Left ventricle myocardium inferior (tissue), 1 donor: ENCODE measurements at regions not wholly inside any gene's neighbourhood (a gene's known extent, or its start where the extent isn't known, plus 50 kb on each side); places are given as distances from the start of the nearest gene placed in this dataset.

Experiments
- DNase-seq: peaks from one replicate; pipeline ENCODE4 v3.0.0-alpha.2; 2020
- H3K27ac ChIP-seq: fragments of 200-600 bp; replicated peaks from 2 replicates; pipeline ENCODE4 v1.8.0; 2021
- H3K27me3 ChIP-seq: fragments of 200-600 bp; 2 replicates; pipeline ENCODE4 v1.8.0; 2021; ENCODE audit warnings: low read depth
- H3K36me3 ChIP-seq: fragments of 200-600 bp; 2 replicates; pipeline ENCODE4 v1.8.0; 2021
- H3K4me1 ChIP-seq: fragments of 200-600 bp; 2 replicates; pipeline ENCODE4 v1.8.0; 2021
- H3K4me3 ChIP-seq: fragments of 200-600 bp; 2 replicates; pipeline ENCODE4 v1.8.0; 2021; ENCODE audit warnings: mild to moderate bottlenecking, moderate library complexity
- H3K9me3 ChIP-seq: fragments of 200-600 bp; replicated peaks from 2 replicates; pipeline ENCODE4 v1.8.0; 2021
- CTCF ChIP-seq: fragments of 200-600 bp; IDR thresholded peaks from 2 replicates; pipeline ENCODE4 v1.8.0; 2021; ENCODE audit warnings: antibody characterized with exemption, mild to moderate bottlenecking, borderline replicate concordance
- intact Hi-C: fragments of 100-400 bp; cut with micrococcal nuclease; formaldehyde crosslinking; loops from one replicate; pipeline ENCODE4 v1.11.0; 2022
- donor health status: DM: no; HTN: yes; CAD: no; lungs with severe emphysema.

- DNase-seq = peak; percentile 18
- H3K9me3 ChIP-seq = peaks cover 10% of the 10 kb centered on the region
- intact Hi-C loops = no loop called here
- peaks cover 25% of the 10 kb centered on the region for H3K4me1 ChIP-seq
- no peak for TF ChIP-seq CTCF
- no peak overlapping the region for H3K4me3 ChIP-seq
- H3K36me3 ChIP-seq = no peaks in the 10 kb centered on the region
- peak overlapping the region; percentile 78 for H3K27ac ChIP-seq
- no peaks in the 10 kb centered on the region for H3K27me3 ChIP-seq
Measured at GRCh38 chr9:13705918-13706317, 426.4 kb upstream of the MPDZ start.

DNA sequence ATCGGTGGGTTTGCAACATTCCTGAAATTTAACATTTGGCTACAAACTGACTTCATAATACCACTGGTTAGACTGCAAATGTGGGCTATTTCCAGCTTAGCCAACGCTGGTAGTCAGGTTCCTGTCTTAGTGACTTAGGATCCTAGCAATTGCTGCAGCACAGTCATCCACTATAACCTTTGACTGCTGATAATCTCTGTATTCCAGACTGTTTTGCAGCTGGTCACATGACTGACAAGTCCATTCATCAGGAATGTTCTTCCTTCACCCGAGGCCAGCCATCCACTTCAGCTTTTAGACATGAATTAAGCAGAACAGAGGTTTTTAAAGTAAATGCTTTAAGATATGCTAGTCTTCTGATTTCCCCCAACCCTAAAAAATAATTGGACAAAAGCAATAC is 425.9 kb upstream of the MPDZ start:
- Histone ChIP-seq H3K27ac (peak overlapping the region; percentile 78), H3K4me1 (peaks cover 25% of the 10 kb centered on the region), H3K4me3 (no peak overlapping the region), H3K9me3 (peaks cover 10% of the 10 kb centered on the region), H3K36me3 (no peaks in the 10 kb centered on the region), H3K27me3 (no peaks in the 10 kb centered on the region)
- TF ChIP-seq CTCF = no peak
- DNase-seq = no peak
- intact Hi-C loops = no loop called here

DNA sequence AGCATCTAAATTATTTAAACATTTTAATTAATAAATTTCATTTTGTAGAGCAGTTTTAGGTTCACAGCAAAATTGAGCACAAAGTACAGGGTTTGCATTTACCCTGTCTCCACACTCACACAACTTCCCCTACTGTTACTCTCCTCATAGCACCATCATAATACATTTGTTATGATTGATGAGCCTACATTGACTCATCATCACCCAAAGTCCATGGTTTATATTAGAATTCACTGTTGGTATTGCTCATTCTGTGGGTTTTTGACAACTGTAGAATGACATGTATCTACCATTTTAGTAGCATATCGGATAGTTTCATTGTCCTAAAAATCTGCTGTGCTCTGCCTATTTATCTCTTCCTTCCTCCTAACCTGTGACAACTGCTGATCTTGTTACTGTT is 411.1 kb upstream of the MPDZ start:
- peaks cover 17% of the 10 kb centered on the region for H3K4me1 ChIP-seq
- peaks cover 43% of the 10 kb centered on the region for H3K9me3 ChIP-seq
- TF ChIP-seq CTCF = no peak
- intact Hi-C loops = no loop called here
- H3K27ac ChIP-seq = no peak overlapping the region
- H3K36me3 ChIP-seq = no peaks in the 10 kb centered on the region
- H3K27me3 ChIP-seq = no peaks in the 10 kb centered on the region
- no peak for DNase-seq
- no peak overlapping the region for H3K4me3 ChIP-seq

GRCh38 chr9:13689925-13690324 is 410.4 kb upstream of the MPDZ start:
- H3K27ac ChIP-seq = no peak overlapping the region
- TF ChIP-seq CTCF = no peak
- peaks cover 36% of the 10 kb centered on the region for H3K9me3 ChIP-seq
- DNase-seq = no peak
- no peak overlapping the region for H3K4me3 ChIP-seq
- H3K36me3 ChIP-seq = no peaks in the 10 kb centered on the region
- intact Hi-C loops = loop anchor here (10.0 kb wide), 1 partner anchor 245 kb away; no protein-coding TSS in a partner anchor
- peaks cover 24% of the 10 kb centered on the region for H3K4me1 ChIP-seq
- no peaks in the 10 kb centered on the region for H3K27me3 ChIP-seq

- peak; percentile 20 for DNase-seq
- Histone ChIP-seq H3K27ac (peak overlapping the region; percentile 21), H3K4me3 (no peak overlapping the region), H3K9me3 (peaks cover 33% of the 10 kb centered on the region), H3K36me3 (no peaks in the 10 kb centered on the region), H3K4me1 (peaks cover 30% of the 10 kb centered on the region), H3K27me3 (no peaks in the 10 kb centered on the region)
- TF ChIP-seq CTCF = peak; percentile 70
- intact Hi-C loops = loop anchor here (10.0 kb wide), 1 partner anchor 244 kb away; no protein-coding TSS in a partner anchor
Measured at GRCh38 chr9:13688990-13689600, 409.6 kb upstream of the MPDZ start.
